Stimulated activated CD4-positive, alpha-beta T cell treated with anti-CD3 and anti-CD28 coated beads, Interleukin-1b, Interleukin-23, amount 100 ng/mL, for 48 hours (primary cell): ENCODE measurements at regions not wholly inside any gene's neighbourhood (a gene's known extent, or its start where the extent isn't known, plus 50 kb on each side); places are given as distances from the start of the nearest gene placed in this dataset.

Source experiments
- DNase-seq: peaks from one replicate; pipeline ENCODE4 v3.0.0-alpha.2; 2020

DNA sequence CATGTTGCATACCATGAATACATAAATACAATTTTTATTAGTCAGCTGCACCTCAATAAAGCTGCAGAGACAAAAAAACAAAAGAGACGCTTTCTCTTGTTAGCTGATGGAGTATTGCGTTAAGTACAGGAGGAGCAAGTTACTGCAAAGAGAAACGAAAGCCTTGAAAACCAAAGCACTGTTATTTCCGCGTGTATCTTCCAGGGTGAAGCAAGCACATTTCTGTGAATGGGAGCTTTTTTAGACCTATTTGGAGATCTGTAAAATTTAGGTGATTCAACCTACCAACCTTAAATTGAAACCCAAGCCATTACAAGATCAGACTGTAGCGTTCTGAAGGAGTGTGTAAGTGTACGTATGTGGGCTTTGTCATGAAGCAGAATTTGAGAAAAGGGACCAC, 390.4 kb downstream of the SOX9 start:
- DNase-seq, result no peak

DNA sequence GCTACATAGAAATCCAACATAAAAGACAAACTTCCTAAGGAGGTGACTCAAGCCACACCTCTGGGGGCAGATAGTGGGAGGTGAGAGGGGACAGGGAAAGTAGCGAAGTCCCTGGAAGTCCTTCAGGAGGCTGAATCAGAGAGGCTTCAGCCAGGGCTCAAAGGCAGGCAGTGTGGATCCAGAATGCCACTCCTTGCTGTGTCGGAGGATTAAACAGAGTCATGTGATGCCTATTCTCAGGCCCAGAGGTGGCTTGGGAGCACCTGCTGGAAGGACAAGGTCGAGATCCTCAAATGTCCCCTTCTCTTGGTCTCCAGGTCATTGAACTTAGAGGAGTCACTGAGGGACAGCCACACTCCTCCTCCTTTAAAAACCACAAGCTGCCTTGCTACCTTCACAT, 391.1 kb downstream of the SOX9 start:
- no peak for DNase-seq

DNA sequence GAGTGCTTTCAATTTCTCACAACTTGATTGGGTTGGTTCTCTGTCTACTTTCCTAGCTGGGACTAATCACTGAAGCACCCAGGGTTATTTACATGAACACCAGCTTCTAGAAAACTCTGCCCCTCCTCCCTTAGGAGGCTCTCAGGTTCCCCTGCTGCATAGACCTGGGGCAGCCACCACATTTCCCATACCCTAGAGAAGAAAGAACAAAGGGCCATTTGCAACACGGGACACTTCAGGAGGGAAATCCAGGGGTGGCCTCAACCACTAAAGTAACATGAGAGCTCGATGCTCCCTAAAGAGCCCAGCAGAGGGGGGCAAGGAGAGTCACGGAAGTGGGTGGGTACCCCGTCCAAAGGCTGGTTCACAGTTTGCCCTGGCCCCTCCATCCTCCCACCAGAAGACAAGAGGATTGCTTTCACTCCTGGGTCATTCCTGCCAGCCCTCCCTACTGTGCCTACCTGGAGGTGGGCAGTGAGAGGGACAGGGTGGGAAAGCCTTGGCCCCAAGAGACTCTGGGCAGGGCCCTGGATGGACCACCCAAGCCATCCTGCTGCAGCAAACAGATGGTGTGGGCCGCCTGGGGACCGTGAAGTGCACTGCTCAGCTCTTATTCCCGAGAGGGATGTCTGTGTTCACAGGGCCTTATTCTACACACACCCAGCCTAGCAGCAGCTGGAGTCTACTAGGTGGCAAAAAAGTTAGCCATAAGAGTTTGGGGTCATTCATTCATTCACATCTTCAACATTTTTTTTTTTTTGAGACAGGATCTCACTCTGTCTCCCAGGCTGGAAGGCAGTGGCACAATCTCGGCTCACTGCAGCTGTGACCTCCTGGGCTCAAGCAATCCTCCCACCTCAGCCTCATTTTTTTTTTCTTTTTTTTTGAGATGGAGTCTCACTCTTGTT, 392.1 kb downstream of the SOX9 start:
- DNase-seq, result no peak

DNA sequence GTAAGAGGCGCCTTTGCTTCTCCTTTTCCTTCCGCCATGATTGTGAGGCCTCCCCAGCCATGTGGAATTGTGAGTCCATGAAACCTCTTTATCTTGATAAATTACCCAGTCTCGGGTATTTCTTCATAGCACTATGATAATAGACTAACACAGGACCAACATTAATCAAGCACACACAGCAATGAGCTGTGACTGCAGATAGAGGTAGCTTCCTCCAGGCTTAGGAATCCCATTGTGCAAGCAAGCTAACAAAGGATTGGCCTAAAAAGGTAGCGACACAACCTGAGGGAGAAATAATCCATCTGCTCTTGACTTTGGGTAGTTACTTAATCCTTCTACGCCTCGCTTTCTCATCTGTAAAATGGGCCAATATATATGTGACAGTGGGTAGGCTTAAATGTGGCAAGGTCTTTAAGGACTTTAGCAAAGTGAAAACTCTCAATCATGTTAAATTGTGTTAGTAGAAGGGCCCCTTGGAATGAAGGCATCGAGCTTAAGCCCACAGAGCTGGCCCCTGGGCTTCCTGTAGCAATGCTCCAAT, 393.6 kb downstream of the SOX9 start:
- DNase-seq, result no peak

DNA sequence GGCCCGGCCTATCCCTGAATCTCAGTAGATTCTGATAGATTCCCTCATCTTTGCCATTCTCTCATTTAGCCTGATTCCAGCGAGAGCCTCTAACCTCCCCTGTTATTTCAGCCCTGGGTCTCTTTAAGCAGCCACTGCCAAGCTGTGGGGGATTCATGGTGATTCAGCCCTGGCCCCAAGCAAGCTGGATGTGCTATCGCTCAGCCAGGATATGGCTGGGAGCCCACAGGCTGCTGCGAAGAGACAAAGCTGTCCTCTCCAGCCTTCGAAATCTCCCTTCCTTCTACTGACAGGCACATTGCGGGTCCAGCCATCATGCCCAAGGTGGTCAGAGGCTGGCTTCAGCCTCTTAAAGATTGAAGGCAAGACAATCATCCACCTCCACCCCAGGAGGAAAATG, 394.1 kb downstream of the SOX9 start:
- DNase-seq, result no peak

DNA sequence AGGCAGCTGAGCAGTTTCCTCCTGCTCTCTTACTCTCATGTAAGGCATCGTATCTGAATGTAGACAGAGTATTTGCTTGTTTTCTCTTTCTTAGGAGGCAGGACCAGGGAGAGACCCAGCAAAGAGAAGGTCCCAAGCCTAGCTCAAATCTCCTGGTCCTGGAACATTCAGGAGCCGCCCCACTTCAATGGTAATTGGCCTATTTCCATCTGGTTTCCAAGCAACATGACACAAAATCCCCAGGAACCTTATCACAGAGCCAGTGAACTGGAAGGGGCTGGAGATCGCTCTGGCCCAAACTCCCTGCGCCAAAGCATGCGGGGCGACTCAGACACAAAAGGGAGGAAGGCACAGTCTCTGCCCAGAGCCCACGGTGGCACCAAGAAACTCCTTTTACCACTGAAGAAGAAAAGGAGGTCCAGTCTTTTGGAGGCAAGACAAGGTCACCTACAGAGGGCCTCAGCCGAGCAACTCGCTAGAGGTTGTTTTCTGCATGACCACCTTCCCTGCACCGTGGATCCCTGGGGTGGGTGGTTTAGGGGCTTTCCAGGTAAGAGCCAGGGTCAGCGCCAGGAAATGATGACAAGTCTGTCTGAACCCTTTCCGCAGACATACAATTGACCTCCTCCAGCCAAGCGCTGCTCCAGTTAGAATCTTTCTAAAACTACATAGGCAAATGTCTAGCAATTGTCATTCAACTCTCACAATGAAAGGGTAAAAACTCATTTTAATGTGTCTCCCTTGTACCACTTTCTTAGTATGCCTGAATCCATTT, 394.7 kb downstream of the SOX9 start:
- no peak for DNase-seq

DNA sequence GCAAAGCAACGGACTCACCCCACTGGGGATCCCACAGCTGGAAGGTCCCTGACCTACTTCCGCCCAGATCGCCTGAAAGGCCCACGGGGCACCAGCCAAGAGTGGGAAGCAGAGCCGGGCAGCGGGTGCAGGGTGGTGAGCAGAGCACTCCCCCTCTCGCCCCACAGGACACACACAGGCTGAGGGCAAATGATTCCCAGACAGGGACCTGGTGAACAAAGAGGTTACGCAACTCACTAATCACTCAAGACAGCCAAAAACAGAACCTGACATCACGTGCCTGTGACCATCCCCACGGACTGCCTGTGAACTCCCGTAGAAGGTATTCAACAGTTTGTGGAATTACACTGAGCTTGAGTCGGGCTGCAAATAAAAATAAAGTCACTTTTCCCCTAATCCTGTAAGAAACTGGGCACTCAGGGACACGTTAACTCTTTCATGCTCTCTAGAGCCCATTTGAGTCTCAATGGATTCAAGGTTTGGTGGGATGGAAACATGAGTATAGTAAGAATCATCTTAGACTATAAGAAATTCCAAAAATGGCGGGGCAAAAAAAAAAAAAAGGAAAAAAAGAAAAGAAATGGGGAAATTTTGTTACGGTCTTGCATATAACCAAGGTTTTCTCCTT, 396.1 kb downstream of the SOX9 start:
- no peak for DNase-seq

DNA sequence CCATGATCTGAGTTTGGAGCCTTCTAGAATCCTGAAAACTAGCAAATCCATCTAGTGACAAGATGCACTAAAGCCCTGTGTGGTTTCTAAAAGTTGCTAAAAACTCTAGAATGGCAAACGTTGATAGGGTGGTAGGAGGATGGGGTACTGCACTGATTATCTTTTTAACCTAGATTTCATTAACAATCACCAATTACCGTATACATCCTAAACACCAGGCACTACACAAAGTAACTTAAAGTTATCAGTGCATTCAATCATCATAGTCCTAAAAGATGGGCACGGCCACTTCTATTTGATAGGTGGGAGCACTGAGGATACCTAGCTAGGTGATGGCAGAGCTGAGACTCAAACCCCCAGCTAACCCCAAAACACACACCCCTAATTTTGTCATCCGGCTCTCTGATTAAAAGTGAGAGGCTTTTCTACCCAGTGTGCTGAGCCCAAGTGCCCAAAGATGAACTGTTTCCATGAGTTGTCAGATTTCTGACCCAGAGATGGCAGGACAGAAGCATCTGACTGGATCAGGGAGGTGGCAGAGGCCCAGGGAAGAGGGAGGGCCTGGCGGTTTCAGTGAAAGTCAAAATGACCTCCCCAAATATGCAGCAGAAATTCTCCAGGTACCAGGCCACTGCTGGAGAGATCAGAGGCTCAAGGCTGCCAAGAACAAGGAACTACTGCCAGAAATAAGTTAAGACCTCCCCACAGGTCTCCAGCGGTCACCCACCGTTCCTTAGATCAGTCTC, 396.8 kb downstream of the SOX9 start:
- no peak for DNase-seq

DNA sequence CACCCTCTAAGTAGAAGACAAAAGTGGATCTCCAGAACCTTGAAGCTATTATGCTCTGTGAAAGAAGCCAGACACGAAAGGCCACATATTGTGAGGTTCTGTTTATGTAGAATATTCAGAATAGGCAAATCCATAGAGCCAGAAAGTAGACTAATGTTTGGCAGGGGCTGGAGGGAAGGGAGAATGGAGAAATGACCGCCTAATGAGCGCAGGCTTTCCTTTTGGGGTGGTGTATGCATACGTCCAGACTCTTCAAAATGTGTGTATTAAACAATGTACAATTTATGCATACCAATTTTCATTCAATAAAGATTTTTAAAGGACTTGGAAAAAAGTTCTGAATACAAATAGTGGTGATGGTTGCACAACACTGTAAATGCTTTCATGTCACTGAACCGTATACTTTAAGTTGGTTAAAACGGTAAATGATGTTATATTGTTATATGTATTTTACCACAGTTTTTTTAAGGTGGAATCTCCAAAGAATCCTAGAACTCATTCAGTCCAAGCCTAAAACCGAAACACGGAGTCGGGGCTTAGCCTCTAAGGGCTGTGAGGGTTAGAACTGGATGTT, 397.4 kb downstream of the SOX9 start:
- no peak for DNase-seq

DNA sequence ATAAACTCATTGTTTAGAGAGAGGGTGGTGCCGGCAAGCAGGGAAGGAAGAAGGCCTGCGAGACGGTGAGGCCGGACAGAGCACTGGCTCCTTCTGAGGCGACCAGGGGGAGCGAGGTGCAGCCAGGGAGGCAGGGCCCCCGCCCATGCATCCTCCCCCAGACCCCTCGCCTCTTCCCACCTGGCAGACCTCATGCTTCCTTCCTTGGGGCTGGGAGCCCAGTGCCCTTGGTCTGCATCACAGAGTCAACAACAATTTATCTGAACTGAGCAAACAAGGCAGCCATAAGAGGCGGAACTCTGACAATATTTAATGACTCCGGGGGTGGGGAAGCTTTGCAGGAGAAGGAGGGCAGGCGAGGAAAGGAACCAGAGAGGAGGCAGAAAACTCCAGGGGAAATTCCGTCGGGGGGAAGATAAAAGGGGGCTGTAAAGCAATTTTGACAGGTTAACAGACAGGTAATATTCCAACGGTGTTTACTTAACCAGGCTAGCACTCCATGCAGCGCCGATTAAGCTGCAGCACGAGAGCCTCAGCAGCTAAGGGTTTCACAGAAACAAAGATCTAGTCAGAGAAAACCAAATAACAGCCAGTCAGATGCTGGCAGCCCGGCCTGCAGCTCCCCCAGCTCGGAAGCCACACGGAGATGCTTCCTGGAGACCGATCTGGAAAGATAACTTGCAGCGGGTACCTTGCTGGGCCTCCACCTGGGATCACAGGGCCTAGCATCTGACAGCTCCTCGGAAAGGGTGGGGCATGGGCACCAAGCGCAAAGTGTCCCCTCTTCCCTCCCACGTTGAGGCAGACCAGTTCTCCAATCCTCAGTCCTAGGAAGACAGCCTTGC, 398.2 kb downstream of the SOX9 start:
- no peak for DNase-seq

DNA sequence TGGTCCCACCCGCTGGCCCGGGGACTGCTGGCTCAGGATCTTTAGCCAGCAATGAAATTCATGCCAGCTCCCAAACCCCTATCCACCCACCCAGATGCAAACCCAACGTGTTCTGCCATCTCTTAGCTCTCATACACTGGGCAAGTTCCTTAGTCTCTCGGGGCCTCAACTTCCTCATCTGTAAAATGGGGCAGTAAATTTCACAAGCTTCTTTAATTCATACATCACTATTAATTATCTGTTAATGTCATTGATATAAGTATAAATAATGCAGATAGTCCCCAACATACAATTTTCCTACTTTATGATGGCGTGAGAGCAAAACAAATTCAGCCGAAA, 398.7 kb downstream of the SOX9 start:
- no peak for DNase-seq

DNA sequence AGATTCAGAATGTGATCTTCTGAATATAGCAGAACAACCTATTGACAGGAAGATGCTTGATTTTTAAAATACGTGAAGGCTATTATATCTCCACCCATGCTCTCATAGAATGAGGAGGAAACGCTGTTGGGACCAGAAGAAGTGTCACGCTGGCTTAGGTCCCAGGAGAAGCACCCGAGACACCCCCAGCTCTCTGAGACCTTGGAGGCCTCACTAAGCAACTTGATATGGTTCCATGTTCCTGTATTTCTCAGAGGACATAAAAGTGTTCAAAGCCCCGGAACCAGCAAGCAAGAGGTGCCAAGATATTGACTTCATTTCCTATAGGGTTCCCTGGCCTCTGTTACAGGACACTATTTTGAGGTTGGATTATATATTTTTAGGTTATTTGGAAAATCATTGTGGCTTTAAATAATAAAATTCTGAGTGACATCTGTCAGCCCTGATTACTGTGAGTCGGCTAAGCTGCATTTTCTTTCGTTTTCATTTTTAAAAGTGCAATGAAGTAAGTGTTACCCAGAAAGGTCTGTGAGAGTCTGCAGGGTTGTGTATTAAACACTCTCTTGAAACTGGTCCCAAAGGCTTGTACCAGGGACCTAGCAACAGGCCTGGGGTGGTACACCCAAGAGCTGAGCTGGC, 400.0 kb downstream of the SOX9 start:
- DNase-seq, result no peak

DNA sequence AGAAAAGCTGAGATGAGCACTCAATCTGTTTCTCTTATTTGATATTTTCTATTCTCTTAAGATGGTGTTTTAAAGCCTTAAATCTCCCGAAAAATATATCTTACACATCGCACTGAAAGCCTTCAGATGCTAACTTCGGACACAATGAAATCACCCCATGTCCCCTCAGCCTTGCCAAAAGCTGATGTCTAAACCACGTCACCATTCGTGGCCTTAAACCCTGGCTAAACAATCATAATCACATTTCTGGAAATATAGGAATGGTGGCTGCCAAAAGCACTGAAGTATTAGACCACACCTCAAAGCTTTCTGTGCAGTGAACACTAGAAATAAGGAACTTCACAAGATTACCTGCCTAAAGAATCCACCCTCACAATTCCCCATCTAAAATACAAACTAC, 402.7 kb downstream of the SOX9 start:
- no peak for DNase-seq

DNA sequence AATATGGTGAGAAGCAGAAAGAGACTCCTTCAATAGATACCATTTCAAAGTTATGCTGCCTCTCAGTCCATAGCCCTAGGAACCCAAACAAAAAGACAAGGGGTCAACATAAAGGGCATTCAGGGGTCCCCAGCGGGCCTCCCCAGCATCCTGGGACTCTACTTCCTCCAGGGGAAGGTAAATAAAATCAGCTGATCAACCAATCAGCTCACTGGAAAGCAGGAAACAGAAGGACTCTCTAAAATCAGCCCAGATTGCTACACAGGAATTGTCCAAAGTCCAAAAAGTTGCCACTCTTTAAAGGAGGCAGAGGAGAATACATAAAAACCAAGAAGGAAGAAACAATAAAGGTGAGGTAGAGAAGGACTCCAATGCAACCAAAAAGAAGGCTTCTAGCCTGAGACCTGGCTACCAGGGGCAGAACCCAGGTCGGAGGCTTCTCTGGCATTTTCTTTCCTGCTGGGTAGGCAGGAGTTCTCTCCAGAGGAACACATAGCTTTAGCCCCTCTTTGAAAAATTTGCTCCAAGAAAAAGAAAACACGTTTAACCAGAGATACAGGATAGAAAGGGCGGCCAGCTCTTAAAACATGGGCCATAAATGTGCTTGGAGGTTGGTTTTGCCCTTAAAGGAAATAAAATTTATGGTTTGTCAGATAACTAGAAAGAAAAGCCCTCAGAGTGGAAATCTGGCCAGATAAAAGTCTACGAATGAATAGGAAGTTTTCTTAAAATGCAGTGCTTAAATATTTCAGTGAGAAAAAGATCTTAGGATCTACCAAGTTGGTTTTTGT, 404.6 kb downstream of the SOX9 start:
- no peak for DNase-seq

DNA sequence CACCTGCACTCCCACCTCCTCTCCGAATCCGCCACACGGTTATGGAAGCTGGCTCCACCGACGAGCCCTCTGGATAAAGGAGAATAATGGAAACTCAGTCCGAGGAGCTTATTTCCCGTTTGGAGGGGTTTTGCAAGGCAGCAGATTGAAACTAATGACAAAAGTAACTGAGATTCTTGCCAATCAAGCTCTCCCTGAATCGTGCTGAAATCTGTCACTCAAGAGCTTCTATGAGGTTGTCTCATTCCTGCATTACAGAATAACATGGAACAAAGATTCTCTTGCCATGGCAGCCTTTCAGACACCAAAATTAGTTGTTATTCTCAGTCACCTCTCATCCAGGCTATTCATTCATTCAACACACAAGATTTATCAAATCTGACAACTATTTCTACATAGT, 405.9 kb downstream of the SOX9 start:
- no peak for DNase-seq

DNA sequence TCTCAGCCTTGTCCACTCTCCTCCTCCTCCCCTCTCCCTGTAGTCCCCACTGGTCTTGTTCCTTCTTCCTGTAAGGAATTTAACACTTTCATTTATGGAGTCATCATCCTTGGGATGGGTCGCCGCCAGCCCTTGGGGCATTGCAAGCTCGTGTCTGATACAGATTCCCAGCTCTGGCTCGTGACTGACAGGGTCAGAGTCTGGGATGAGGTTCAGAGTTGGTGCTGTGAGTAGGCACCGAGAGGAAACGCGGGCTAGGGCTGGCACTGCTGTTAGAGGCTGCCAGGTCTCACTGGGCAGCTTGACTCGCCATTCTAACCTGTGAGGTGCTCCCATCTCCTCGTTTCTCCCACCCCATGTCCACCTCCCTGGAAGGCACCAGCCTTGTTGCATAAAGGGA, 407.0 kb downstream of the SOX9 start:
- DNase-seq, result no peak

DNA sequence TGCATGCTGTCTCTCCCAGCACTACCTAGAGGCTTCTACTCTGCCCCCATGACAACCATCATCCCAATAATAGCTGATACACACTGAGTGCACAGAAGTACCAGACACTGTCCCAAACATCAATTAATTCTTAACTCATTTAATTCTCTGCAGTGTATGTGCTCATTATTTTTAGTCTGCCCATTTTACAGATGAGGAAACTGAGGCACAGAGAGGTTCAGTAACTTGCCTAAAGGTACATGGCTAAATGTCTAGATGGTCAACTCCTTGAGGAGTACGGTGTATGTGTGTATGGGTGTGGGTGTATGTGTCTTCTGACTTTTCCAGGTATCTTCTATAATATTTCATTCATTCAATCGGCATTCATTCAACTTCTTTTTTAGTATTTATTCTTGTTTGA, 407.9 kb downstream of the SOX9 start:
- DNase-seq, result no peak

DNA sequence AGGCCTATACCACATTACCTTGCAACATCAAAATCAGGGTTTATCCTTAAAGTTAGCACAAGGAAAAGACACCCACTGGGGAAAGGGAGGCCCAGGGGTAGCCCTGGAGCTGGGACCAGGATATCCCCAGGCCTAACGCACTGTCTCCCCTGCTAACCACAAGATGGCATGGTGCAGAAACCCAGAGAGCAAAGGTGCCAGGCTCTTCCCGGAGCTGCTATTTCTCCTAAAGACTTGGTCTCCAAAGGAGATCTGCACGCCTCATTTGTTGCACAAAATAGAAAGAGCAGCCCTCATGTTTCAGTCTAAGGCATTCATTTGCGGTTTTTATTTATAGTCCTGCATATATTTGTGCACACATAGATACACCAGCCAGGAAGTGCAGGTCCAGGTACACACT, 408.6 kb downstream of the SOX9 start:
- no peak for DNase-seq

DNA sequence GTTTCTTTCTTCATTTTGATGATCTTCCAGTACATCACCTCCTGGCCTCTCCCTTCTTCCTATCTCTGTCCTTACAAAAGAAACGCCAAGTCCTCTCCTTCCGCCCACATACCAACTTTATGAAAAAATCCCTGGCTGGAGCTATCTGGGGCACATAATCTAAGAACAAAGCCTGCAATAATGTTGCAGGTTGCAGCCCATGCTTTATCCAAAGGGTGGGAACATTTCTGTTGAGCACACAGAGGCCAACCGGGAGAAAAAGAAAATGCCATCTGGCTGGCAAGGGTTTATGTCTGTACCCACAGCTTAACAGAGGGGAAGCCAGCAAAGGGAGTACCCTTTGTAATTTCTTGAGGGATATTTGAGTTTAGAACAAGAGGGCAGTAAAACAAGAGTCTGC, 409.6 kb downstream of the SOX9 start:
- DNase-seq, result no peak

DNA sequence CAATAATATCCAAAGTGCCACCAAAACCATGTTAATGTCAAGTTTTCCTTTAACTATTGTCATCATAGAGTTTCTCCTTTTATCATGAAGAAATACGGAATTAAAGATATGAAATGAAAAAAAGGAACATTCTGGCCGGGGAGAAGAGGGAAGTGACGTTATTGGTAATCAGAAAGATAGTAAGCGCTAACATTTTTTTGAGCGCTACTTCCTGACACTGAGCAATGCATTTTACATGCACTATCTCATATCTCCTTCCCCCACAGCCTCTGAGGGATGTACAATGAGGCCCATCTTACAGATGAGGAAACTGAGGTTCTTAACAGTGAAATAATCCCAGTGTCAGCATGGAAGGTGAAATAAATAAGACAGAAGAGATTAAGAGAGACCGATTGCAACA, 410.9 kb downstream of the SOX9 start:
- no peak for DNase-seq
